CD4-positive, alpha-beta memory T cell (primary cell): ENCODE measurements at regions not wholly inside any gene's neighbourhood (a gene's known extent, or its start where the extent isn't known, plus 50 kb on each side); places are given as distances from the start of the nearest gene placed in this dataset.
"Not testable (repeated sequence)": the region's sequence is repeated elsewhere in the genome, so short reads cannot be mapped to it uniquely, and the experiment has no call there.

ENCODE experiments used
- CTCF ChIA-PET: fragments of 350-600 bp; sonication (Branson Sonifier 250); formaldehyde crosslinking; loops from one replicate; lab custom pipeline; 2021; ENCODE audit warnings: inconsistent platforms; ENCODE audit not compliant: partially characterized antibody; lab: Charles Lee
- POLR2A ChIA-PET: fragments of 350-600 bp; sonication (Branson Sonifier 250); formaldehyde crosslinking; loops from one replicate; lab custom pipeline; 2021; ENCODE audit not compliant: partially characterized antibody; lab: Charles Lee
- DNase-seq, 5 donors: peaks; one replicate each; pipeline versions ENCODE4 v3.0.0 to v3.0.0-alpha.2; 2020 to 2022; ENCODE audit warnings: mixed read lengths in 1 of 5
- H3K27ac ChIP-seq: one replicate; pipeline ENCODE4 v1.7.0; 2013; ENCODE audit warnings: low read depth, low read length
- H3K27me3 ChIP-seq: 2 replicates; pipeline ENCODE4 v1.7.0; 2013; ENCODE audit warnings: mild to moderate bottlenecking, low read length, moderate library complexity; ENCODE audit not compliant: insufficient read depth
- H3K36me3 ChIP-seq: 2 replicates; pipeline ENCODE4 v1.7.0; 2013; ENCODE audit warnings: mild to moderate bottlenecking, low read length, moderate library complexity; ENCODE audit not compliant: insufficient read depth
- H3K4me1 ChIP-seq: 2 replicates; pipeline ENCODE4 v1.7.0; 2013; ENCODE audit warnings: mild to moderate bottlenecking, low read length, moderate library complexity; ENCODE audit not compliant: insufficient read depth
- H3K4me3 ChIP-seq, 2 donors: one replicate each; pipeline ENCODE4 v1.7.0; 2013; ENCODE audit warnings: low read length in 2 of 2, mild to moderate bottlenecking in 1 of 2
- H3K9me3 ChIP-seq, 2 donors: one replicate each; pipeline ENCODE4 v1.7.0; 2013; ENCODE audit warnings: low read length in 2 of 2, control low read depth in 1 of 2; ENCODE audit not compliant: control insufficient read depth in 1 of 2
- H3K27ac Mint-ChIP-seq, 7 donors: one replicate each; pipeline ENCODE4 v1.8.0; 2020 to 2021; ENCODE audit warnings: mixed read lengths in 7 of 7, mild to moderate bottlenecking in 6 of 7, inconsistent platforms in 3 of 7, moderate library complexity in 3 of 7
- H3K27me3 Mint-ChIP-seq, 2 donors: one replicate each; pipeline ENCODE4 v1.8.0; 2020 to 2021; ENCODE audit warnings: mixed read lengths in 2 of 2
- H3K36me3 Mint-ChIP-seq, 2 donors: one replicate each; pipeline ENCODE4 v1.8.0; 2020 to 2021; ENCODE audit warnings: mixed read lengths in 2 of 2, inconsistent platforms in 1 of 2, mild to moderate bottlenecking in 1 of 2
- H3K4me1 Mint-ChIP-seq, 4 donors: one replicate each; pipeline ENCODE4 v1.8.0; 2020 to 2021; ENCODE audit warnings: mixed read lengths in 4 of 4, mild to moderate bottlenecking in 1 of 4
- H3K4me3 Mint-ChIP-seq, 8 donors: one replicate each; pipeline ENCODE4 v1.8.0; 2020 to 2021; ENCODE audit warnings: mixed read lengths in 8 of 8, mild to moderate bottlenecking in 7 of 8, moderate library complexity in 6 of 8, inconsistent platforms in 3 of 8
- H3K9me3 Mint-ChIP-seq, 8 donors: one replicate each; pipeline ENCODE4 v1.8.0; 2020 to 2021; ENCODE audit warnings: mixed read lengths in 8 of 8, mild to moderate bottlenecking in 5 of 8, inconsistent platforms in 3 of 8, moderate library complexity in 1 of 8
- intact Hi-C: fragments of 100-400 bp; cut with micrococcal nuclease; formaldehyde crosslinking; loops from one replicate; pipeline ENCODE4 v1.15.1; 2023

GRCh38 chr9:42402919-42403318, 219.5 kb downstream of the SPATA31A6 start:
- H3K4me1 ChIP-seq, H3K27ac ChIP-seq, H3K9me3 ChIP-seq, H3K27me3 Mint-ChIP-seq, H3K4me3 ChIP-seq, H3K27ac Mint-ChIP-seq, H3K27me3 ChIP-seq, POLR2A ChIA-PET, CTCF ChIA-PET, intact Hi-C loops, DNase-seq, H3K9me3 Mint-ChIP-seq, H3K4me1 Mint-ChIP-seq, H3K36me3 Mint-ChIP-seq, H3K36me3 ChIP-seq, H3K4me3 Mint-ChIP-seq: not testable (repeated sequence)

- DNase-seq, H3K27ac Mint-ChIP-seq, CTCF ChIA-PET, H3K36me3 ChIP-seq, H3K36me3 Mint-ChIP-seq, H3K27ac ChIP-seq, H3K4me1 ChIP-seq, H3K9me3 ChIP-seq, H3K27me3 ChIP-seq, H3K4me3 ChIP-seq, H3K27me3 Mint-ChIP-seq, POLR2A ChIA-PET, intact Hi-C loops, H3K4me1 Mint-ChIP-seq, H3K9me3 Mint-ChIP-seq, H3K4me3 Mint-ChIP-seq: not testable (repeated sequence)
Measured at GRCh38 chr9:42409581-42409980, 226.1 kb downstream of the SPATA31A6 start.

- H3K4me3 Mint-ChIP-seq, H3K4me1 ChIP-seq, CTCF ChIA-PET, intact Hi-C loops, H3K27me3 Mint-ChIP-seq, H3K27ac Mint-ChIP-seq, H3K27me3 ChIP-seq, H3K4me3 ChIP-seq, H3K9me3 ChIP-seq, DNase-seq, H3K9me3 Mint-ChIP-seq, H3K4me1 Mint-ChIP-seq, H3K36me3 Mint-ChIP-seq, H3K27ac ChIP-seq, POLR2A ChIA-PET, H3K36me3 ChIP-seq: not testable (repeated sequence)
Measured at GRCh38 chr9:42412354-42412753, 228.9 kb downstream of the SPATA31A6 start.

- intact Hi-C loops, DNase-seq, H3K36me3 ChIP-seq, H3K4me3 ChIP-seq, H3K27ac ChIP-seq, H3K36me3 Mint-ChIP-seq, H3K4me3 Mint-ChIP-seq, POLR2A ChIA-PET, H3K9me3 ChIP-seq, CTCF ChIA-PET, H3K27me3 ChIP-seq, H3K4me1 Mint-ChIP-seq, H3K27ac Mint-ChIP-seq, H3K4me1 ChIP-seq, H3K9me3 Mint-ChIP-seq, H3K27me3 Mint-ChIP-seq: not testable (repeated sequence)
Measured at GRCh38 chr9:42414865-42415264, 231.4 kb downstream of the SPATA31A6 start.

GRCh38 chr9:42419652-42420051, 236.2 kb downstream of the SPATA31A6 start:
- CTCF ChIA-PET, H3K4me3 Mint-ChIP-seq, H3K4me1 ChIP-seq, H3K4me3 ChIP-seq, H3K36me3 Mint-ChIP-seq, H3K36me3 ChIP-seq, H3K27me3 Mint-ChIP-seq, H3K27me3 ChIP-seq, POLR2A ChIA-PET, H3K27ac ChIP-seq, intact Hi-C loops, H3K9me3 Mint-ChIP-seq, DNase-seq, H3K27ac Mint-ChIP-seq, H3K4me1 Mint-ChIP-seq, H3K9me3 ChIP-seq: not testable (repeated sequence)

- H3K9me3 ChIP-seq, intact Hi-C loops, H3K27ac ChIP-seq, H3K9me3 Mint-ChIP-seq, POLR2A ChIA-PET, H3K4me3 Mint-ChIP-seq, CTCF ChIA-PET, H3K27ac Mint-ChIP-seq, H3K36me3 ChIP-seq, H3K4me1 Mint-ChIP-seq, DNase-seq, H3K4me1 ChIP-seq, H3K27me3 ChIP-seq, H3K4me3 ChIP-seq, H3K27me3 Mint-ChIP-seq, H3K36me3 Mint-ChIP-seq: not testable (repeated sequence)
Measured at GRCh38 chr9:42420324-42420723, 236.9 kb downstream of the SPATA31A6 start.

- CTCF ChIA-PET, H3K36me3 Mint-ChIP-seq, H3K36me3 ChIP-seq, H3K27me3 ChIP-seq, H3K27ac ChIP-seq, POLR2A ChIA-PET, intact Hi-C loops, H3K9me3 Mint-ChIP-seq, H3K4me3 Mint-ChIP-seq, DNase-seq, H3K27ac Mint-ChIP-seq, H3K4me1 Mint-ChIP-seq, H3K9me3 ChIP-seq, H3K4me3 ChIP-seq, H3K27me3 Mint-ChIP-seq, H3K4me1 ChIP-seq: not testable (repeated sequence)
Measured at GRCh38 chr9:42421630-42422029, 238.2 kb downstream of the SPATA31A6 start.
